RWPE2 (cell line): ENCODE measurements at regions not wholly inside any gene's neighbourhood (a gene's known extent, or its start where the extent isn't known, plus 50 kb on each side); places are given as distances from the start of the nearest gene placed in this dataset.

Experiments
- ATAC-seq: fragments of 200-7000 bp; cut with Tn5 transposase; 3 replicates; pipeline ENCODE4 v1.9.1; 2021; ENCODE audit warnings: low read depth
- DNase-seq: peaks from one replicate; pipeline ENCODE4 v3.0.0-alpha.2; 2020; ENCODE audit warnings: low spot score
- H3K27ac ChIP-seq: fragments of 450-650 bp; 2 replicates; pipeline ENCODE4 v1.5.1; 2017; ENCODE audit warnings: mild to moderate bottlenecking; ENCODE audit not compliant: poor library complexity, severe bottlenecking
- H3K27me3 ChIP-seq: fragments of 250-450 bp; sonication (Bioruptor Pico); 2 replicates; pipeline ENCODE4 v1.5.1; 2021; ENCODE audit warnings: mild to moderate bottlenecking, moderate library complexity; ENCODE audit not compliant: insufficient read depth, poor library complexity, severe bottlenecking
- H3K36me3 ChIP-seq: fragments of 250-450 bp; sonication (Bioruptor Pico); 2 replicates; pipeline ENCODE4 v1.5.1; 2020; ENCODE audit warnings: low read depth, mild to moderate bottlenecking, moderate library complexity
- H3K4me1 ChIP-seq: fragments of 250-450 bp; sonication (Bioruptor Pico); 2 replicates; pipeline ENCODE4 v1.5.1; 2021; ENCODE audit warnings: mild to moderate bottlenecking, moderate library complexity; ENCODE audit not compliant: insufficient read depth, poor library complexity, severe bottlenecking
- H3K4me3 ChIP-seq: fragments of 250-450 bp; sonication (Bioruptor Pico); 2 replicates; pipeline ENCODE4 v1.5.1; 2021; ENCODE audit warnings: mild to moderate bottlenecking, moderate library complexity; ENCODE audit not compliant: severe bottlenecking
- H3K9me3 ChIP-seq: fragments of 250-450 bp; sonication (Bioruptor Pico); 2 replicates; pipeline ENCODE4 v1.5.1; 2021; ENCODE audit warnings: mild to moderate bottlenecking, moderate library complexity; ENCODE audit not compliant: severe bottlenecking
- CTCF ChIP-seq: fragments of 450-650 bp; IDR thresholded peaks from one replicate; pipeline ENCODE4 v1.5.1; 2017; ENCODE audit warnings: mild to moderate bottlenecking, moderate library complexity; ENCODE audit not compliant: poor library complexity, severe bottlenecking

DNA sequence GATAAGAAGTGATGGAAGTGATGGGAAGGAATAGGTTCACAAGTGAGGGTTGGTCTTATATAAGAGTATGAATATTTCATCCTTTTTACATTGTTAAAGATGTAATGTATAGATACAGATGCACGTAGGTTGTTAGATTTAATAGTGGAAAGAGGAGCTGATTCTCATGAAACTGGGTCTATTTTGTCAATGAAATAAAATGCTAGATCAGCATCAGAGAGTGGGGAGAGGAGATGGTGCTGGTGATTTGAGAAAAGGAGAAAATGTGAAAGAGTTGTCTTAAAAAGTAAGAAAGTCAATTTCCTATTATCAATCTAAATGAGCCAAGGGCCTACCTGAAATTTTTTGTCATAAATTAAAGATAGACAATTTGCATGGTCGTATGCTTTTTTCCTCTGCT, 82.8 kb upstream of the FYN start:
- Histone ChIP-seq H3K4me1 (peaks cover 11% of the 10 kb centered on the region), H3K9me3 (no peaks in the 10 kb centered on the region), H3K36me3 (no peaks in the 10 kb centered on the region), H3K27ac (no peak overlapping the region), H3K27me3 (no peaks in the 10 kb centered on the region), H3K4me3 (no peak overlapping the region)
- DNase-seq, result no peak
- ATAC-seq, result no peak
- no peak for TF ChIP-seq CTCF

DNA sequence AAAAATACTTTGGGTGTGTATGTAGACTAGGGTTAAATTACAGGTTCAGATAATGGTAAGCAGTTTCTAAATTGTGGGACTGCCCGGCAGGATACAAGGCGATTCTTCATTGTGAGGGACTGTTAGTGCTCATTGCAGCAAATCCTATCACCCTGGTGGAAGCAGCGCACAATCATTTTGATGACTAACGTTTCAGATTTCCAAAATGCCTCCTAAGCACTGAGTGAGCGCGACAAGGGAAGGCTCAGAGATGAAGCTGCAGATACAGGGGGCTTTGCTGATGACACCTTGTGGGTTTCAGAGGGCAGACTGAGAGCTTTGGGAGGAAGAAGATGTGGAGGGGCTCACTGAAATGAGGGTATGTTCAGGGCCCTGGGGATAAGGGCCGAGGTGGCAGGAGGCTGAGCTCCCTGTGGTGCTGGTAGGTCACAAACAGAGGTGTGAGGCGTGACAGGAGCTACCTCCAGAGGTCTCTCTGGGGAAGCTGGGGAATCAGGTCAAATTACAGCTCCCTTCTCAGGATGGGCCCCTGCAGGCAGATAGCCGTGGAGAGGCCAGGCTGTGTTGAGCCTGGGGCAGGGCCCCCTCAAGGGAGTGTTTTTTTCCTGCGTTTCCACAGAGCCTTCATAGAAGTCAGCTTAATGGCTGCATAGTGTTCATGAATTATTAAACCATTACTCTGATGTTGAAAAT, 84.5 kb upstream of the FYN start:
- H3K4me3 ChIP-seq, result no peak overlapping the region
- H3K27me3 ChIP-seq, result no peaks in the 10 kb centered on the region
- H3K9me3 ChIP-seq, result no peaks in the 10 kb centered on the region
- no peak for ATAC-seq
- H3K27ac ChIP-seq, result no peak overlapping the region
- no peak for TF ChIP-seq CTCF
- DNase-seq, result no peak
- H3K4me1 ChIP-seq, result peaks cover 6% of the 10 kb centered on the region
- no peaks in the 10 kb centered on the region for H3K36me3 ChIP-seq

DNA sequence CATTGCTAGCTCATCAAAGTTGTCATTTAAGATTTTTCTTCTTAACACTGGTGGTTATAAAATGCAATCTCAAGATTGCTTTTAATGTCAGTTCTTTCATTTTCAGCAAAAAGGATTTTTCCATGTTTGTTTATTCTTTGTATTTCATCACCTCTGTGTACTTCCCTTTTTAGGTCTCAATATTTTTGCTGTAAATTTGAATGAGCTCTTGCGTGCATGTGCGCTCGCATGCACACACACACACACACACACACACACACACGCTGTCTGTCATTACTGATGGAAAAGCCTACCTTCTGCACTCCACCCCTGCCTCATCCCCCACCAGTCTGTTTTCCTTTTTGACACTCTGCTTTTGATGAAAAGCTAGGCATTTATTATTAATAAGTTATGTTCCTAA, 85.3 kb upstream of the FYN start:
- TF ChIP-seq CTCF, result no peak
- ATAC-seq, result no peak
- H3K36me3 ChIP-seq, result no peaks in the 10 kb centered on the region
- H3K4me3 ChIP-seq, result no peak overlapping the region
- H3K27ac ChIP-seq, result no peak overlapping the region
- no peaks in the 10 kb centered on the region for H3K9me3 ChIP-seq
- H3K27me3 ChIP-seq, result no peaks in the 10 kb centered on the region
- H3K4me1 ChIP-seq, result no peaks in the 10 kb centered on the region
- no peak for DNase-seq

- H3K4me1 ChIP-seq, result no peaks in the 10 kb centered on the region
Observed at GRCh38 chr6:111959766-111960165, 86.5 kb upstream of the FYN start.

More at GRCh38 chr6:111959766-111960165, 86.5 kb upstream of the FYN start:
- Histone ChIP-seq H3K9me3 (peaks cover 2% of the 10 kb centered on the region), H3K36me3 (no peaks in the 10 kb centered on the region), H3K27ac (no peak overlapping the region), H3K27me3 (no peaks in the 10 kb centered on the region), H3K4me3 (no peak overlapping the region)
- TF ChIP-seq CTCF, result no peak
- ATAC-seq (no peak), DNase-seq (no peak)
